NCI-H1417 (cell line): ENCODE measurements at regions not wholly inside any gene's neighbourhood (a gene's known extent, or its start where the extent isn't known, plus 50 kb on each side); places are given as distances from the start of the nearest gene placed in this dataset.
A peak's percentile ranks its signal among the peaks of the same experiment; 100 is the strongest.

Experiments
- DNase-seq, 3 experiments: peaks; one replicate each; lab custom pipeline; 2025; lab: John Stamatoyannopoulos, UW

GRCh38 chr10:57017356-57018037, 656.4 kb upstream of the ZWINT start:
- no peak for DNase-seq

GRCh38 chr10:57015595-57016318, 654.7 kb upstream of the ZWINT start:
- DNase-seq = peak; percentile 74 to 87 (median 77)

- DNase-seq = peak in 1 of 3 experiments; percentile 16
Measured at GRCh38 chr10:57015187-57015586, 654.1 kb upstream of the ZWINT start.

GRCh38 chr10:57014758-57015157, 653.7 kb upstream of the ZWINT start:
- DNase-seq = no peak

- DNase-seq = no peak
Measured at GRCh38 chr10:57008189-57008588, 647.1 kb upstream of the ZWINT start.

- DNase-seq = no peak
Measured at GRCh38 chr10:56991591-56992069, 630.6 kb upstream of the ZWINT start.

- DNase-seq = no peak
Measured at GRCh38 chr10:56975513-56975912, 614.5 kb upstream of the ZWINT start.

- DNase-seq = no peak
Measured at GRCh38 chr10:56973766-56974165, 612.7 kb upstream of the ZWINT start.

GRCh38 chr10:56943221-56943755, 582.2 kb upstream of the ZWINT start:
- no peak for DNase-seq

- no peak for DNase-seq
Measured at GRCh38 chr10:56934515-56934914, 573.5 kb upstream of the ZWINT start.

GRCh38 chr10:56928714-56929113, 567.7 kb upstream of the ZWINT start:
- DNase-seq = no peak

- no peak for DNase-seq
Measured at GRCh38 chr10:56927701-56928100, 566.6 kb upstream of the ZWINT start.

- DNase-seq = no peak
Measured at GRCh38 chr10:56920601-56921261, 559.7 kb upstream of the ZWINT start.

- DNase-seq = no peak
Measured at GRCh38 chr10:56912043-56912442, 551.0 kb upstream of the ZWINT start.

- DNase-seq = no peak
Measured at GRCh38 chr10:56905051-56905450, 544.0 kb upstream of the ZWINT start.

- DNase-seq = no peak
Measured at GRCh38 chr10:56902554-56902953, 541.5 kb upstream of the ZWINT start.

GRCh38 chr10:56895306-56895705, 534.2 kb upstream of the ZWINT start:
- DNase-seq = no peak

- peak; percentile 21 to 68 (median 59) for DNase-seq
Measured at GRCh38 chr10:56881218-56881617, 520.2 kb upstream of the ZWINT start.

- peak in 2 of 3 experiments; percentile 21 to 42 for DNase-seq
Measured at GRCh38 chr10:56880606-56881005, 519.5 kb upstream of the ZWINT start.

- DNase-seq = peak in 1 of 3 experiments; percentile 47
Measured at GRCh38 chr10:56874950-56875349, 513.9 kb upstream of the ZWINT start.

- DNase-seq = no peak
Measured at GRCh38 chr10:56871160-56871668, 510.2 kb upstream of the ZWINT start.

GRCh38 chr10:56867236-56867635, 506.2 kb upstream of the ZWINT start:
- no peak for DNase-seq
